ENCODE measurements at regions not wholly inside any gene's neighbourhood (a gene's known extent, or its start where the extent isn't known, plus 50 kb on each side); places are given as distances from the start of the nearest gene placed in this dataset.

DNA sequence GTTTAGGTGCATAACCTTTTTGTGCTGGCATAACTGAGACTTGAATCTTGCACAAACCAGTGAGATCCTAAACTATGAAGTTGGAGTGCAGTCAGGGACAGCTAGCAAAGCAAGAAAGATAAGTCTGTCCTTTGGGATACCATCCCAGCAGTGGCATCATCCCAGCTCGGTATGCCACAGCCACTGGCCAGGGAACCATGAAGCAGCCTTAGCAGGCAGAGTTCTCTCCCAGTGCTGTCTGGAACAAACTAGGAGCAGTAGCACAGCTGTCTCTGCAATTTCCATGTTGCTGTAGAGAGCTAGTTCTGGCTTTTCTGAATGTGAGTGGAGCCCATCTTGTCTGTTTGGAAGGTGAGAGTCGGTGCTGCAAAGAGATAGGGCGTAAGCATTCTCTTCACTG is 130.3 kb downstream of the DTWD1 start:
- DNase-seq = no peak

DNA sequence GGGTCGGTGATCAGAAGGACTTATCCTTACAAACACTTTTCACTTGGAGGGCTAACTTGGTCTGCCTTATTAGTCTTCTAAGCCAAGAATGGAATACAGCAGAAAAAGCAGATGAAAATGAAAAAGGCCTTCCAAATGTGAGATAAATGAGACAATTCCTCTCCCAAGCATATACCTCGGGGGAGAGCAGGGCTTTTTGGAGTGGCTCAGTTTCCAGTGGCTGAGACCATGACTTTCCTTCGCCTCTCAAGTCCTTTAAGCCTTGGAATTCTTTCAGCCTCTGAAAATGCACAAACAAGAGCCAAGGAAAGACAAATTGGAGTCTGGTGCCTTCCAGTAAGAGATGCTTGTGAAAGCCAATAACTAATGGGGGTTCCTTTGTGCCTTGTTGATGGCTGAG is 130.9 kb downstream of the DTWD1 start:
- no peak for DNase-seq

GRCh38 chr15:49752517-49752916 is 131.7 kb downstream of the DTWD1 start:
- no peak for DNase-seq

- DNase-seq = no peak
Measured at GRCh38 chr15:49758456-49758855, 137.6 kb downstream of the DTWD1 start.

DNA sequence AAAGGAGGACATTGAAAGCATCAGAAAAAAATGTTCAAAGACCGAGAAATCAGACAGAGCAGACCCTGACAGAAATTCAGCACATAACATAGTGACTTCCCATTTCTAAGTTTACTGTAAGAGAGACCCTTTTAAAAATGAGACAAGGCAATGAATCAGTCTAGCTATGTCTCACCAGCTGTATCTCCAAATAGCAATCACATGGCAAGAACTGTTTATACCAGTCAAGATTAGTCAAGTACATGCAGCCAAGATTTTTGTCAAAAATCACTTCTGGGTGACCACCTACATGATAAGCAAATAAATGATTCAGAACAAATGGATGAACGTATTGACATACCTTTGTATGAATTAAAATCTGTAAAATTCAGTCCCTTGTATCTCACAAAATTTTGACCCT is 138.0 kb downstream of the DTWD1 start:
- DNase-seq = no peak

DNA sequence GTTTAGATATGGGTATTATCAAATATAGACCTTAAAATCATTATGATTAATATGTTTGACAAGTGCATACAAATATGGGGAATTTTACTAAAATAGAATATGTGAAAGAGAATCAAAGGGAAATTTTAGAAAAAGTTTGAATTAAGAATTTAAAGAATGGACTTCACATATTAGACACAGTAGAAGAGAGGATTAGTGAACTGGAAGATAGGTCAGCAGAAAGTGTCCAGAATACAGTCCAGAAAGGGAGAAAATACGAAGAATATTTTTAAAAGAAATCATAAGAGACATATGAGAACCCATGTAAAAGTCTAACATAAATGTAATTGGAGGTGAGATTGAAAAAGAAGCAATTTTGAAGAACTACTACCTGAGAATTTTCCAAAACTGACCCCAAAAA is 139.9 kb downstream of the DTWD1 start:
- peak; percentile 2 to 21 for DNase-seq

- no peak for DNase-seq
Measured at GRCh38 chr15:49769225-49769624, 148.4 kb downstream of the DTWD1 start.

DNA sequence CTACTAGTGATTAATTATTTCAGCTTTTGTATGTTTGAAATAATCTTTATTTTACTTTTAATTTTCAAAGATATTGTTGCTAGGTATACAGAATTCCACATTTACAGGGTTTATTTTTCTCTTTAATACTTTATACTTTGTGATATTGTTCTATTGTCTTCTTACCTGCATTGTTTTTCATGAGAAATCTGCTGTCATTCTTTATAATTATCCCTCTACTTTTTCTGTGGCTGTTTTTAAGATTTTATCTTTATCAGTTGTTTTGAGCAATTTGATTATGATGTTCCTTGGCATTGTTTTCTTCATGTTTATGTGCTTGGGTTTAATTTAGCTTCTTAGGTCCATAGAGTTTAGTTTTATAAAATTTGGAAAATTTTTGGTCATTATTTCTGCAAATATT is 168.6 kb downstream of the DTWD1 start:
- DNase-seq = peak in 1 of 2 experiments; percentile 5

GRCh38 chr15:49793943-49794342 is 173.1 kb downstream of the DTWD1 start:
- DNase-seq = no peak

- DNase-seq = no peak
Measured at GRCh38 chr15:49801796-49802195, 180.9 kb downstream of the DTWD1 start.

Data from Kasumi-1 (cell line).